ENCODE measurements at regions not wholly inside any gene's neighbourhood (a gene's known extent, or its start where the extent isn't known, plus 50 kb on each side); places are given as distances from the start of the nearest gene placed in this dataset.

- no peak for TF ChIP-seq CTCF (IDR thresholded peaks at IDR 0.05)
Observed at GRCh38 chr2:180652794-180653193, 327.6 kb upstream of the UBE2E3 start.

GRCh38 chr2:180651596-180651995 is 328.8 kb upstream of the UBE2E3 start:
- Histone ChIP-seq H3K27ac (no peak overlapping the region), H3K9me3 (no peaks in the 10 kb centered on the region), H3K27me3 (no peaks in the 10 kb centered on the region), H3K36me3 (no peaks in the 10 kb centered on the region), H3K4me1 (ENCODE audit: control insufficient read depth in 1 of 2, insufficient read depth in 1 of 2, low read depth in 1 of 2, low read length in 1 of 2) (no peaks in the 10 kb centered on the region), H3K4me3 (ENCODE audit: low read depth in 1 of 2, low read length in 1 of 2) (no peak overlapping the region)
- TF ChIP-seq CTCF (IDR thresholded peaks at IDR 0.05), result no peak

More at GRCh38 chr2:180652794-180653193, 327.6 kb upstream of the UBE2E3 start:
- H3K27ac ChIP-seq, result no peak overlapping the region
- H3K9me3 ChIP-seq, result no peaks in the 10 kb centered on the region
- no peaks in the 10 kb centered on the region for H3K36me3 ChIP-seq
- H3K4me3 ChIP-seq (ENCODE audit: low read depth in 1 of 2, low read length in 1 of 2), result no peak overlapping the region
- H3K4me1 ChIP-seq (ENCODE audit: control insufficient read depth in 1 of 2, insufficient read depth in 1 of 2, low read depth in 1 of 2, low read length in 1 of 2), result no peaks in the 10 kb centered on the region
- H3K27me3 ChIP-seq, result no peaks in the 10 kb centered on the region

GRCh38 chr2:180647621-180648020 is 332.8 kb upstream of the UBE2E3 start:
- no peaks in the 10 kb centered on the region for H3K27me3 ChIP-seq
- no peak overlapping the region for H3K27ac ChIP-seq
- TF ChIP-seq CTCF (IDR thresholded peaks at IDR 0.05), result no peak
- H3K36me3 ChIP-seq, result no peaks in the 10 kb centered on the region
- no peaks in the 10 kb centered on the region for H3K4me1 ChIP-seq (ENCODE audit: control insufficient read depth in 1 of 2, insufficient read depth in 1 of 2, low read depth in 1 of 2, low read length in 1 of 2)
- no peaks in the 10 kb centered on the region for H3K9me3 ChIP-seq
- H3K4me3 ChIP-seq (ENCODE audit: low read depth in 1 of 2, low read length in 1 of 2), result no peak overlapping the region

- H3K4me1 ChIP-seq (ENCODE audit: control insufficient read depth in 1 of 2, insufficient read depth in 1 of 2, low read depth in 1 of 2, low read length in 1 of 2), result no peaks in the 10 kb centered on the region
- H3K4me3 ChIP-seq (ENCODE audit: low read depth in 1 of 2, low read length in 1 of 2), result no peak overlapping the region
- no peaks in the 10 kb centered on the region for H3K36me3 ChIP-seq
- H3K27me3 ChIP-seq, result no peaks in the 10 kb centered on the region
- H3K9me3 ChIP-seq, result no peaks in the 10 kb centered on the region
- H3K27ac ChIP-seq, result no peak overlapping the region
- TF ChIP-seq CTCF (IDR thresholded peaks at IDR 0.05), result no peak
Observed at GRCh38 chr2:180647221-180647620, 333.2 kb upstream of the UBE2E3 start.

GRCh38 chr2:180646756-180647155 is 333.6 kb upstream of the UBE2E3 start:
- Histone ChIP-seq H3K9me3 (no peaks in the 10 kb centered on the region), H3K4me1 (ENCODE audit: control insufficient read depth in 1 of 2, insufficient read depth in 1 of 2, low read depth in 1 of 2, low read length in 1 of 2) (no peaks in the 10 kb centered on the region), H3K4me3 (ENCODE audit: low read depth in 1 of 2, low read length in 1 of 2) (no peak overlapping the region), H3K36me3 (no peaks in the 10 kb centered on the region), H3K27ac (no peak overlapping the region), H3K27me3 (no peaks in the 10 kb centered on the region)
- no peak for TF ChIP-seq CTCF (IDR thresholded peaks at IDR 0.05)

GRCh38 chr2:180644709-180645108 is 335.7 kb upstream of the UBE2E3 start:
- H3K27ac ChIP-seq, result no peak overlapping the region
- no peak for TF ChIP-seq CTCF (IDR thresholded peaks at IDR 0.05)
- no peaks in the 10 kb centered on the region for H3K36me3 ChIP-seq
- no peaks in the 10 kb centered on the region for H3K27me3 ChIP-seq
- H3K4me1 ChIP-seq (ENCODE audit: control insufficient read depth in 1 of 2, insufficient read depth in 1 of 2, low read depth in 1 of 2, low read length in 1 of 2), result no peaks in the 10 kb centered on the region
- H3K9me3 ChIP-seq, result no peaks in the 10 kb centered on the region
- no peak overlapping the region for H3K4me3 ChIP-seq (ENCODE audit: low read depth in 1 of 2, low read length in 1 of 2)

All from neutrophil (primary cell).